DMS79 (cell line): ENCODE measurements at regions not wholly inside any gene's neighbourhood (a gene's known extent, or its start where the extent isn't known, plus 50 kb on each side); places are given as distances from the start of the nearest gene placed in this dataset.
"Not testable (repeated sequence)": the region's sequence is repeated elsewhere in the genome, so short reads cannot be mapped to it uniquely, and the experiment has no call there.

Experiments
- DNase-seq: peaks from one replicate; lab custom pipeline; 2025; lab: John Stamatoyannopoulos, UW

- peak; percentile 99 for DNase-seq
These were observed 137.1 kb downstream of the ELOVL4 start for GRCh38 chr6:79810185-79810705.

GRCh38 chr6:79808921-79809320, 138.4 kb downstream of the ELOVL4 start:
- peak; percentile 8 for DNase-seq

- not testable (repeated sequence) for DNase-seq
These were observed 140.7 kb downstream of the ELOVL4 start for GRCh38 chr6:79806661-79807060.

GRCh38 chr6:79804732-79805131, 142.6 kb downstream of the ELOVL4 start:
- no peak for DNase-seq

GRCh38 chr6:79803917-79804316, 143.4 kb downstream of the ELOVL4 start:
- DNase-seq, result no peak

- DNase-seq, result no peak
These were observed 144.6 kb downstream of the ELOVL4 start for GRCh38 chr6:79802657-79803300.

- no peak for DNase-seq
These were observed 146.0 kb downstream of the ELOVL4 start for GRCh38 chr6:79801362-79801761.

GRCh38 chr6:79798841-79799240, 148.5 kb downstream of the ELOVL4 start:
- no peak for DNase-seq

GRCh38 chr6:79797912-79798311, 149.4 kb downstream of the ELOVL4 start:
- DNase-seq, result peak; percentile 58

GRCh38 chr6:79797163-79797764, 150.1 kb downstream of the ELOVL4 start:
- DNase-seq, result peak; percentile 26

- no peak for DNase-seq
These were observed 151.2 kb downstream of the ELOVL4 start for GRCh38 chr6:79796197-79796596.

- DNase-seq, result no peak
These were observed 157.5 kb downstream of the ELOVL4 start for GRCh38 chr6:79789896-79790295.

- no peak for DNase-seq
These were observed 157.6 kb downstream of the SH3BGRL2 start for GRCh38 chr6:79788756-79789155.

GRCh38 chr6:79787626-79788025, 156.5 kb downstream of the SH3BGRL2 start:
- DNase-seq, result no peak

- DNase-seq, result no peak
These were observed 153.2 kb downstream of the SH3BGRL2 start for GRCh38 chr6:79784395-79784753.

GRCh38 chr6:79783670-79784394, 152.7 kb downstream of the SH3BGRL2 start:
- no peak for DNase-seq

GRCh38 chr6:79782792-79783580, 151.9 kb downstream of the SH3BGRL2 start:
- no peak for DNase-seq

- no peak for DNase-seq
These were observed 150.8 kb downstream of the SH3BGRL2 start for GRCh38 chr6:79781916-79782315.

GRCh38 chr6:79780881-79781280, 149.8 kb downstream of the SH3BGRL2 start:
- DNase-seq, result no peak

- no peak for DNase-seq
These were observed 147.7 kb downstream of the SH3BGRL2 start for GRCh38 chr6:79778816-79779215.

- no peak for DNase-seq
These were observed 146.8 kb downstream of the SH3BGRL2 start for GRCh38 chr6:79777713-79778579.
